SJSA1 (cell line): ENCODE measurements at regions not wholly inside any gene's neighbourhood (a gene's known extent, or its start where the extent isn't known, plus 50 kb on each side); places are given as distances from the start of the nearest gene placed in this dataset.

Source experiments
- DNase-seq, 2 experiments: peaks; one replicate each; pipeline ENCODE4 v3.0.0-alpha.2; 2015 to 2020; ENCODE audit warnings: low spot score in 2 of 2, low read depth in 1 of 2
- H3K27ac ChIP-seq: fragments of 250-450 bp; sonication (Bioruptor Pico); 2 replicates; pipeline ENCODE4 v1.5.1; 2020; ENCODE audit warnings: mild to moderate bottlenecking, moderate library complexity
- H3K27me3 ChIP-seq: fragments of 250-450 bp; sonication (Bioruptor Pico); replicated peaks from 2 replicates; pipeline ENCODE4 v1.5.1; 2020; ENCODE audit warnings: mild to moderate bottlenecking, moderate library complexity
- H3K36me3 ChIP-seq: fragments of 250-450 bp; sonication (Bioruptor Pico); 2 replicates; pipeline ENCODE4 v1.5.1; 2020; ENCODE audit warnings: mild to moderate bottlenecking
- H3K4me1 ChIP-seq: fragments of 250-450 bp; sonication (Bioruptor Pico); replicated peaks from 2 replicates; pipeline ENCODE4 v1.6.1; 2021; ENCODE audit warnings: mild to moderate bottlenecking
- H3K4me3 ChIP-seq: fragments of 250-450 bp; sonication (Bioruptor Pico); 2 replicates; pipeline ENCODE4 v1.5.1; 2020; ENCODE audit warnings: mild to moderate bottlenecking
- H3K9me3 ChIP-seq: fragments of 250-450 bp; sonication (Bioruptor Pico); replicated peaks from 2 replicates; pipeline ENCODE4 v1.5.1; 2020; ENCODE audit warnings: mild to moderate bottlenecking

GRCh38 chr6:79864421-79864820 lies 82.9 kb downstream of the ELOVL4 start:
- Histone ChIP-seq H3K27ac (no peak overlapping the region), H3K36me3 (no peaks in the 10 kb centered on the region), H3K27me3 (no peaks in the 10 kb centered on the region), H3K4me3 (no peak overlapping the region), H3K4me1 (no peaks in the 10 kb centered on the region; the same call in 1 of the 2 replicates), H3K9me3 (no peaks in the 10 kb centered on the region)
- no peak for DNase-seq

- H3K27me3 ChIP-seq: no peaks in the 10 kb centered on the region
- no peaks in the 10 kb centered on the region for H3K36me3 ChIP-seq
- H3K4me3 ChIP-seq: no peak overlapping the region
- no peak overlapping the region for H3K27ac ChIP-seq
- no peaks in the 10 kb centered on the region for H3K9me3 ChIP-seq
- H3K4me1 ChIP-seq: no peaks in the 10 kb centered on the region; the same call in 1 of the 2 replicates
- no peak for DNase-seq
These were observed 83.4 kb downstream of the ELOVL4 start for GRCh38 chr6:79864001-79864400.

DNA sequence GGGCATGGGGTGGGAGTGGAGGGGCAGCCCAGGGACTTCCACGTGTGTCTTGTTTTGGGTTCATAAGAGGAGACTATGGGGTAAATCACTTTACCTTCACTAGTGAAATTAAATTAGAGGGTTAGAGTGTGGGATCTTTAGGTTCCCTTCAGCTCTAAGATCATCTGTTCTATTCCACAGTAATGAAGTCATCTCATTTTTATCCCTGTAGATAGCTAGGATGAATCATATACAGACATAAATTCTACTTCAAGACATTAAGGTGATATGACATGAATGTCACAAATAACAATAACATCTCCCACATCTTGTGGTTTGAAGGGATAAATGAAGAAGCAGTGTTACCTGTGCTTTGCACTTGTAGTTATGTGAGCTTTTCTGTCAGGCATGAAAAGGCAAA lies 83.8 kb downstream of the ELOVL4 start:
- no peaks in the 10 kb centered on the region; the same call in 1 of the 2 replicates for H3K4me1 ChIP-seq
- no peak overlapping the region for H3K4me3 ChIP-seq
- no peaks in the 10 kb centered on the region for H3K27me3 ChIP-seq
- no peak for DNase-seq
- H3K36me3 ChIP-seq: no peaks in the 10 kb centered on the region
- no peak overlapping the region for H3K27ac ChIP-seq
- no peaks in the 10 kb centered on the region for H3K9me3 ChIP-seq

DNA sequence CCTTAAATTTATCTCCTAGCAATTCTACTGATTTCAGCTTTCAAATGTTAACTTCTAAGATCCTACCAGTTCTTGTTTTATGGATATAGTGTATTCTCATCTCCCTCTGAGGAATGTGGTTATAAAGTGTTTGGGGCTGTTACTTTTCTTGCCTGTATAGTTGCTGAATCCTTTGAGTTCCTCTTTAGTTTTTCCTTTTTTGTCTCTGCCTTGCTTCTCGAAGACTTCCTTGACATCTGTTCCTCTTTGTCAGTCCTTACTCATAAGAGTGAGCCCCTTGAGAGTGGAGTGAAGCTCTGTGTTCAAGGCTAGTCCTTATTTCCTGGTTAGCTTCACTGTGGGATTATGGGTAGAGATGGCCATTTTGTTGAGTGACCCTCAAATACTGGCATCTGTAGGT lies 84.6 kb downstream of the ELOVL4 start:
- Histone ChIP-seq H3K9me3 (no peaks in the 10 kb centered on the region), H3K36me3 (no peaks in the 10 kb centered on the region), H3K27ac (no peak overlapping the region), H3K27me3 (no peaks in the 10 kb centered on the region), H3K4me1 (no peaks in the 10 kb centered on the region), H3K4me3 (no peak overlapping the region)
- no peak for DNase-seq

DNA sequence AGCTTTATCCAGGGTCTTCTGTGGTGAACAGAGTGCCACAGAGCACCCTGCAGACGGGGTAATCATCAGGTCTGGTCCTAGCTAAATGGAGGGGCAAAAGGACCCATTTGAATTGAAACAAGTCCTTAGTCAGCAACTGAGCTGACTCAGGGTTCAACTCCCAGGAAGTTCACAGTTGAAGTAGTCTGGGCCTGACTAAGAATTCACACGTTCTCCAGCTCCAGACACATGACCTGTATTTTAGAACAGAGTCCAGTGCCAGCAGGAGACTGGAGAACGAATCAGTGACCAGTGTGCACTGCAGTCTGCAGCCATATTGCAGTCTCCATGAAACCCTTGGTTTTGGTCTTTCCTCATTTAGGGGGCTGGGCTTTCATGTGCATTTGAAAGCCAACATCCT lies 85.2 kb downstream of the ELOVL4 start:
- no peak for DNase-seq
- Histone ChIP-seq H3K4me1 (no peaks in the 10 kb centered on the region), H3K36me3 (no peaks in the 10 kb centered on the region), H3K27ac (no peak overlapping the region), H3K27me3 (no peaks in the 10 kb centered on the region), H3K4me3 (no peak overlapping the region), H3K9me3 (no peaks in the 10 kb centered on the region)

- Histone ChIP-seq H3K9me3 (no peaks in the 10 kb centered on the region), H3K4me3 (no peak overlapping the region), H3K27ac (no peak overlapping the region), H3K36me3 (no peaks in the 10 kb centered on the region), H3K27me3 (no peaks in the 10 kb centered on the region), H3K4me1 (no peaks in the 10 kb centered on the region)
- no peak for DNase-seq
These were observed 86.3 kb downstream of the ELOVL4 start for GRCh38 chr6:79861023-79861422.

DNA sequence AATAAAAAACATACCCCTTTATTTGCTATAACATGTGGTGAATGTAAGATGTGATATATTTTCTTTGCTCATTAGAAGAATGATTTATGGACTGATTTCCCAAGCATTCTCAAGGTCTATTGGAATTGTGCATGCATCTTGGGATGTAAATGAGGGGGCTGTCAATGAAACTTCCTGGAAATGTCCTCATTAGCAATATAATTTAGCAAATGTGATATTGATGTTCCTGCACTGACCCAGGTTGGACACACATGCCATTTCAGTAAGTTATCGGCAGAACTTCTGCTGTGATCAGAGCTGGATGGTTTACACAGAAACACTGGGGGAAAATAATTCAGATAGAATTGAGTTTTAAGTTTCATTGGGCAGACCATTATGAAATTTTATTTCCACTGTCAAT lies 99.9 kb downstream of the ELOVL4 start:
- Histone ChIP-seq H3K36me3 (no peaks in the 10 kb centered on the region), H3K9me3 (no peaks in the 10 kb centered on the region), H3K4me3 (no peak overlapping the region), H3K4me1 (no peaks in the 10 kb centered on the region), H3K27me3 (no peaks in the 10 kb centered on the region), H3K27ac (no peak overlapping the region)
- DNase-seq: no peak

DNA sequence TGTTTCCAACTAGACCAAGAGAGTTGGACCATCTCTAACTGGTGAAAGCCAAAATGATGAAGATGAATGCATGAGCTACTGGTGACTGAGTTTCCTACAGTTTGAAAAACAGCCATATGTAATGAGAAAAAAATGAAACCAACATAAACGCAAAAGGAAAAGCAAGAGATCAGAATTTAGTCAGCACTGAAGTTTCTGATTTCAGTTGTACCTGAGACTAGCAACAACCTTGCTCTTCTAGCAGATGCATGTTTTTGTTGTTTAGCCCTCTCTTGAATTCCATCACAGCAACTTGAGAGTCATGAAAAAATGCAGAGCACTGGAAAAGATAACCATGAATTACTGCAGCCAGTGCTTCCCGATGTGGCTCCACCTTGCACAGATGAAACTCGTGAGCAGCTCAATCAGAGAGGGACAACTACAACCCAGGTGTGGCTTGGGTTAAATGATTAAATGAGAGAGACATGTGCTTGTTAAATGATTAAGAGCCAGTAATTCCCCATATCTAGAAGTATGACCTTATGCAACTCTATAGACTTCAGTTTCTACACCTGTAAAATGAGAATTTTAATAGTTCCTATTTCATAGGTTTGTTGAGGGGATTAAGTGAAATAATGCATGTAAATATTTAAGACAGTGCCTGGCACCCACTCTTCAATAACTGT lies 104.8 kb downstream of the ELOVL4 start:
- H3K36me3 ChIP-seq: no peaks in the 10 kb centered on the region
- H3K9me3 ChIP-seq: no peaks in the 10 kb centered on the region
- H3K27ac ChIP-seq: no peak overlapping the region
- no peak for DNase-seq
- no peaks in the 10 kb centered on the region for H3K4me1 ChIP-seq
- no peaks in the 10 kb centered on the region for H3K27me3 ChIP-seq
- no peak overlapping the region for H3K4me3 ChIP-seq

- no peaks in the 10 kb centered on the region for H3K9me3 ChIP-seq
- H3K36me3 ChIP-seq: no peaks in the 10 kb centered on the region
- no peak overlapping the region for H3K27ac ChIP-seq
- H3K4me3 ChIP-seq: no peak overlapping the region
- no peak for DNase-seq
- H3K27me3 ChIP-seq: no peaks in the 10 kb centered on the region
- no peaks in the 10 kb centered on the region for H3K4me1 ChIP-seq
These were observed 105.6 kb downstream of the ELOVL4 start for GRCh38 chr6:79841577-79842375.

DNA sequence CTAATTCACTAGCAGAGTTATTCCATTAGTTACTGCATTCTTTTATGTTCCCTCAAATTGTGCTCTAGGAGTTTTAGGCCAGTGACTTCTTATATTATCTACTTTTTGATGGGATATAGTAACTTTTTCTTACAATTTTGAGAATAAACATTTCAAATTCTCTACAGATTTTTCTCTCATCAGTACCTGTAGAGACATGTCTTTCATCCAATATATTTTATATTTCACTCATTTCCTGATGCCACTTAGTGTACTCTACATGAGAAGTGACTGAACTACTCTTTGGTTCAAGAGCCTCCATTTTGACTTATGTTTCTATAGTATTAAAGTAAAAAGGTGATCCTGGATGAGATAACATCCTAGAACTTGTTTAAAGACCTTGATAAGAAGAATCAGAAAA lies 108.5 kb downstream of the ELOVL4 start:
- Histone ChIP-seq H3K4me1 (no peaks in the 10 kb centered on the region), H3K27me3 (no peaks in the 10 kb centered on the region), H3K4me3 (no peak overlapping the region), H3K9me3 (no peaks in the 10 kb centered on the region), H3K36me3 (no peaks in the 10 kb centered on the region), H3K27ac (no peak overlapping the region)
- no peak for DNase-seq

- no peak for DNase-seq
- no peaks in the 10 kb centered on the region for H3K9me3 ChIP-seq
- H3K4me3 ChIP-seq: no peak overlapping the region
- no peaks in the 10 kb centered on the region for H3K27me3 ChIP-seq
- no peak overlapping the region for H3K27ac ChIP-seq
- H3K4me1 ChIP-seq: no peaks in the 10 kb centered on the region
- H3K36me3 ChIP-seq: no peaks in the 10 kb centered on the region
These were observed 113.4 kb downstream of the ELOVL4 start for GRCh38 chr6:79833964-79834284.

- no peaks in the 10 kb centered on the region for H3K27me3 ChIP-seq
- no peaks in the 10 kb centered on the region for H3K4me1 ChIP-seq
- H3K27ac ChIP-seq: no peak overlapping the region
- H3K36me3 ChIP-seq: no peaks in the 10 kb centered on the region
- no peaks in the 10 kb centered on the region for H3K9me3 ChIP-seq
- H3K4me3 ChIP-seq: no peak overlapping the region
- no peak for DNase-seq
These were observed 113.9 kb downstream of the ELOVL4 start for GRCh38 chr6:79833264-79833963.

DNA sequence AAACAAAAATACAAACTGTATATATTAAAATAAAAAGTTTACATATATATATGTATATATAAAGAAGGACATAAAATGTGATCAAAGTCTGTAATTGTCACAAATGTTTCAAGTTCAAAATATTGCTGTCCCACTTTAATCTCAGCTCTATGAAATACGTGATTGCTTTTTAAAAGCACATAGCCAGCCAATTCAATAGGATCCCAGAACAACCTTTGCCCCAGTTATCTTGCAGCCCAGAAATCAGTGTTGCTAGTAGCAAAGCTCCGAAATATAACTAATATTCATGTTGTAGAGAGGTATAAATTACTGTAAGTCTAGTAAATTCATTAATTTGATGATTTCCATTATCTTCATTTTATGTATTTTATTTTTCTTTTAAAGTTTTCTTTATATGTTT lies 114.6 kb downstream of the ELOVL4 start:
- H3K4me1 ChIP-seq: no peaks in the 10 kb centered on the region
- DNase-seq: no peak
- no peaks in the 10 kb centered on the region for H3K27me3 ChIP-seq
- no peaks in the 10 kb centered on the region for H3K9me3 ChIP-seq
- no peak overlapping the region for H3K27ac ChIP-seq
- no peak overlapping the region for H3K4me3 ChIP-seq
- H3K36me3 ChIP-seq: no peaks in the 10 kb centered on the region

- no peak overlapping the region for H3K4me3 ChIP-seq
- H3K36me3 ChIP-seq: no peaks in the 10 kb centered on the region
- no peaks in the 10 kb centered on the region for H3K27me3 ChIP-seq
- H3K27ac ChIP-seq: no peak overlapping the region
- no peak for DNase-seq
- no peaks in the 10 kb centered on the region for H3K9me3 ChIP-seq
- no peaks in the 10 kb centered on the region for H3K4me1 ChIP-seq
These were observed 123.2 kb downstream of the ELOVL4 start for GRCh38 chr6:79824202-79824601.
